DOHH2 (cell line): ENCODE measurements at regions not wholly inside any gene's neighbourhood (a gene's known extent, or its start where the extent isn't known, plus 50 kb on each side); places are given as distances from the start of the nearest gene placed in this dataset.

Experiments used
- CTCF ChIP-seq: fragments of 200-600 bp; sonication (generic); IDR thresholded peaks from one replicate; pipeline ENCODE4 v1.5.1; 2014; ENCODE audit warnings: antibody characterized with exemption, mild to moderate bottlenecking, low read depth, low read length; ENCODE audit not compliant: poor library complexity, severe bottlenecking
- EZH2phosphoT487 ChIP-seq: fragments of 200-600 bp; sonication (generic); IDR thresholded peaks from 2 replicates; pipeline ENCODE4 v1.6.1; 2017; ENCODE audit warnings: borderline replicate concordance, mild to moderate bottlenecking, antibody characterized with exemption, low read length, moderate library complexity, mixed read lengths

GRCh38 chr10:29880856-29881255, 178.5 kb downstream of the JCAD start:
- no peak for TF ChIP-seq CTCF
- no peak for TF ChIP-seq EZH2phosphoT487
